CD4-positive, alpha-beta T cell (primary cell): ENCODE measurements at regions not wholly inside any gene's neighbourhood (a gene's known extent, or its start where the extent isn't known, plus 50 kb on each side); places are given as distances from the start of the nearest gene placed in this dataset.

ENCODE experiments used
- ATAC-seq: fragments of 200-7000 bp; cut with Tn5 transposase; one replicate; pipeline ENCODE4 v1.10.0; 2022; ENCODE audit warnings: mild to moderate bottlenecking; ENCODE audit not compliant: poor library complexity
- CTCF ChIA-PET: fragments of 350-600 bp; sonication (Branson Sonifier 250); formaldehyde crosslinking; loops from one replicate; lab custom pipeline; 2021; ENCODE audit warnings: antibody characterized with exemption, inconsistent platforms; lab: Charles Lee
- POLR2A ChIA-PET: fragments of 350-600 bp; sonication (Branson Sonifier 250); formaldehyde crosslinking; loops from one replicate; lab custom pipeline; 2021; ENCODE audit warnings: antibody characterized with exemption, inconsistent platforms; lab: Charles Lee
- DNase-seq, 14 experiments: peaks; one replicate each; pipeline ENCODE4 v3.0.0-alpha.2; 2013 to 2020; ENCODE audit warnings: mixed read lengths in 2 of 14
- H3K27ac ChIP-seq, 2 donors: one replicate each; pipeline versions ENCODE4 v1.5.1 to v1.7.0; 2013; ENCODE audit warnings: low read length in 2 of 2, low read depth in 1 of 2, mild to moderate bottlenecking in 1 of 2
- H3K27me3 ChIP-seq, 2 experiments: 1 replicate in 1 of 2; 2 replicates in 1 of 2; pipeline versions ENCODE4 v1.6.1 to v1.7.0; 2013; ENCODE audit warnings: low read length in 2 of 2, control low read depth in 1 of 2, mild to moderate bottlenecking in 1 of 2, moderate library complexity in 1 of 2; ENCODE audit not compliant: insufficient read depth in 2 of 2, control insufficient read depth in 1 of 2
- H3K36me3 ChIP-seq: one replicate; pipeline ENCODE4 v1.6.1; 2013; ENCODE audit warnings: low read length, control low read depth; ENCODE audit not compliant: insufficient read depth
- H3K4me1 ChIP-seq: one replicate; pipeline ENCODE4 v1.6.1; 2013; ENCODE audit warnings: low read length, control low read depth; ENCODE audit not compliant: insufficient read depth
- H3K4me3 ChIP-seq: one replicate; pipeline ENCODE4 v1.5.1; 2013; ENCODE audit warnings: mild to moderate bottlenecking, low read length, moderate library complexity
- H3K9me3 ChIP-seq, 2 experiments: 1 replicate in 1 of 2; 2 replicates in 1 of 2; pipeline versions ENCODE4 v1.6.1 to v1.7.0; 2013; ENCODE audit warnings: low read length in 2 of 2, mild to moderate bottlenecking in 2 of 2, control low read depth in 1 of 2, moderate library complexity in 1 of 2; ENCODE audit not compliant: control insufficient read depth in 1 of 2, insufficient read depth in 1 of 2
- H3K27ac Mint-ChIP-seq: one replicate; pipeline ENCODE4 v1.8.0; 2020; ENCODE audit warnings: mixed read lengths
- H3K27me3 Mint-ChIP-seq: one replicate; pipeline ENCODE4 v1.8.0; 2021; ENCODE audit warnings: mixed read lengths
- H3K36me3 Mint-ChIP-seq: one replicate; pipeline ENCODE4 v1.8.0; 2021; ENCODE audit warnings: low read depth, mixed read lengths
- H3K4me1 Mint-ChIP-seq: one replicate; pipeline ENCODE4 v1.8.0; 2021; ENCODE audit warnings: low read depth, mixed read lengths
- H3K4me3 Mint-ChIP-seq: one replicate; pipeline ENCODE4 v1.8.0; 2020; ENCODE audit warnings: mild to moderate bottlenecking, mixed read lengths
- H3K9me3 Mint-ChIP-seq: one replicate; pipeline ENCODE4 v1.8.0; 2020; ENCODE audit warnings: mixed read lengths
- CTCF ChIP-seq: fragments of 200-600 bp; IDR thresholded peaks from one replicate; pipeline ENCODE4 v1.8.0; 2022; ENCODE audit warnings: antibody characterized with exemption, mild to moderate bottlenecking
- intact Hi-C, 2 experiments: fragments of 100-400 bp; cut with DNase I in 1 of 2; cut with micrococcal nuclease in 1 of 2; formaldehyde crosslinking; loops; one replicate each; pipeline versions ENCODE4 v1.15.1 to v1.9.0; 2023 to 2025; cut with DNase I, micrococcal nuclease

- intact Hi-C loops: no loop called here
- Mint-ChIP-seq H3K4me1 (no peaks in the 10 kb centered on the region), H3K36me3 (no peaks in the 10 kb centered on the region), H3K9me3 (peaks cover 5% of the 10 kb centered on the region), H3K27ac (no peak overlapping the region), H3K4me3 (no peak overlapping the region), H3K27me3 (no peaks in the 10 kb centered on the region)
- ChIA-PET POLR2A (no interaction called here), CTCF (no interaction called here)
- TF ChIP-seq CTCF: no peak
- Histone ChIP-seq H3K9me3 (peaks cover 0 to 7% of the 10 kb centered on the region in 2 experiments), H3K4me3 (no peak overlapping the region), H3K27me3 (no peaks in the 10 kb centered on the region), H3K27ac (no peak overlapping the region), H3K36me3 (no peaks in the 10 kb centered on the region), H3K4me1 (no peaks in the 10 kb centered on the region)
- no peak for DNase-seq
- no peak for ATAC-seq
These were observed 320.1 kb downstream of the BTBD3 start for GRCh38 chr20:12237772-12238171.

GRCh38 chr20:12241065-12241464 is 323.4 kb downstream of the BTBD3 start:
- Mint-ChIP-seq H3K4me1 (no peaks in the 10 kb centered on the region), H3K4me3 (no peak overlapping the region), H3K9me3 (peaks cover 2% of the 10 kb centered on the region), H3K27ac (no peak overlapping the region), H3K27me3 (no peaks in the 10 kb centered on the region), H3K36me3 (no peaks in the 10 kb centered on the region)
- H3K4me3 ChIP-seq: no peak overlapping the region
- no peaks in the 10 kb centered on the region for H3K27me3 ChIP-seq
- ChIA-PET POLR2A (no interaction called here), CTCF (no interaction called here)
- no peaks in the 10 kb centered on the region for H3K36me3 ChIP-seq
- H3K27ac ChIP-seq: no peak overlapping the region
- intact Hi-C loops: no loop called here
- H3K9me3 ChIP-seq: peaks cover 0 to 10% of the 10 kb centered on the region in 2 experiments
- no peaks in the 10 kb centered on the region for H3K4me1 ChIP-seq
- ATAC-seq (no peak), DNase-seq (no peak)
- TF ChIP-seq CTCF: no peak

GRCh38 chr20:12243327-12243726 is 325.6 kb downstream of the BTBD3 start:
- H3K27me3 Mint-ChIP-seq: no peaks in the 10 kb centered on the region
- H3K36me3 Mint-ChIP-seq: no peaks in the 10 kb centered on the region
- ATAC-seq (no peak), DNase-seq (peak in 2 of 14 experiments; percentile 7 to 23)
- ChIA-PET POLR2A (no interaction called here), CTCF (no interaction called here)
- H3K27ac Mint-ChIP-seq: no peak overlapping the region
- peaks cover under 1% of the 10 kb centered on the region for H3K9me3 Mint-ChIP-seq
- Histone ChIP-seq H3K27ac (no peak overlapping the region), H3K27me3 (no peaks in the 10 kb centered on the region), H3K9me3 (peaks cover 0 to 7% of the 10 kb centered on the region in 2 experiments), H3K36me3 (no peaks in the 10 kb centered on the region), H3K4me3 (no peak overlapping the region), H3K4me1 (no peaks in the 10 kb centered on the region)
- no peak overlapping the region for H3K4me3 Mint-ChIP-seq
- intact Hi-C loops: no loop called here
- TF ChIP-seq CTCF: no peak
- H3K4me1 Mint-ChIP-seq: no peaks in the 10 kb centered on the region
